Panc1 (cell line): ENCODE measurements at regions not wholly inside any gene's neighbourhood (a gene's known extent, or its start where the extent isn't known, plus 50 kb on each side); places are given as distances from the start of the nearest gene placed in this dataset.

Experiments
- ATAC-seq: fragments of 200-7000 bp; cut with Tn5 transposase; 2 replicates; pipeline ENCODE4 v1.9.1; 2020; ENCODE audit warnings: mild to moderate bottlenecking, moderate library complexity
- BruUV-seq: library from RNA; stranded (reverse); fragments of 400-500 nt; replicated peaks from 2 replicates; lab custom pipeline; 2021; lab: Mats Ljungman, UMichigan
- CTCF ChIA-PET: fragments of 300-600 bp; sonication (Branson Sonifier 250); formaldehyde crosslinking; loops from one replicate; lab custom pipeline; 2022; ENCODE audit warnings: antibody characterized with exemption; lab: Charles Lee
- POLR2A ChIA-PET: fragments of 300-600 bp; sonication (Branson Sonifier 250); formaldehyde crosslinking; loops from one replicate; lab custom pipeline; 2022; ENCODE audit warnings: antibody characterized with exemption; lab: Charles Lee
- DNase-seq: peaks from one replicate; pipeline ENCODE4 v3.0.0-alpha.2; 2010; ENCODE audit warnings: low read depth, low spot score
- H3K27ac ChIP-seq: 2 replicates; pipeline ENCODE4 v1.5.1; 2011; ENCODE audit warnings: mild to moderate bottlenecking, low read length, inconsistent platforms
- H3K27me3 ChIP-seq: fragments of 200-500 bp; sonication (Bioruptor generic); 2 replicates; pipeline ENCODE4 v1.6.0; 2014; ENCODE audit warnings: low read length, inconsistent platforms; ENCODE audit not compliant: control insufficient read depth, insufficient read depth
- H3K36me3 ChIP-seq: fragments of 200-500 bp; sonication (Bioruptor generic); 2 replicates; pipeline ENCODE4 v1.5.1; 2014; ENCODE audit warnings: inconsistent platforms, mild to moderate bottlenecking, low read length, moderate library complexity; ENCODE audit not compliant: control insufficient read depth, insufficient read depth
- H3K4me1 ChIP-seq: 2 replicates; pipeline ENCODE4 v1.5.1; 2011; ENCODE audit warnings: inconsistent platforms, mild to moderate bottlenecking, low read length, moderate library complexity; ENCODE audit not compliant: control insufficient read depth, insufficient read depth
- H3K4me3 ChIP-seq, 2 experiments: 2 replicates each; pipeline ENCODE4 v1.5.1; 2011 to 2012; ENCODE audit warnings: low read depth in 2 of 2, low read length in 2 of 2, mild to moderate bottlenecking in 2 of 2, inconsistent platforms in 1 of 2, moderate library complexity in 1 of 2
- H3K9me3 ChIP-seq: fragments of 200-500 bp; sonication (Bioruptor generic); 2 replicates; pipeline ENCODE4 v1.5.1; 2014; ENCODE audit warnings: low read depth, mild to moderate bottlenecking, inconsistent platforms, low read length, moderate library complexity; ENCODE audit not compliant: control insufficient read depth, insufficient read depth
- CTCF ChIP-seq: fragments of 450-650 bp; IDR thresholded peaks from 2 replicates; pipeline ENCODE4 v1.5.1; 2017; ENCODE audit warnings: mild to moderate bottlenecking
- POLR2AphosphoS5 ChIP-seq: IDR thresholded peaks from 2 replicates; pipeline ENCODE4 v1.6.1; 2012; ENCODE audit warnings: mild to moderate bottlenecking, low read depth, low read length, moderate library complexity
- REST ChIP-seq, 2 experiments: IDR thresholded peaks; 2 replicates each; pipeline ENCODE4 v1.6.1; 2011 to 2012; ENCODE audit warnings: low read depth in 2 of 2, control low read depth in 1 of 2, low read length in 1 of 2, mild to moderate bottlenecking in 1 of 2, moderate library complexity in 1 of 2; ENCODE audit not compliant: insufficient read depth in 1 of 2
- SIN3A ChIP-seq: IDR thresholded peaks from 2 replicates; pipeline ENCODE4 v1.6.1; 2012; ENCODE audit warnings: low read depth, mild to moderate bottlenecking, low read length, moderate library complexity, borderline replicate concordance; ENCODE audit not compliant: insufficient read depth
- TCF7L2 ChIP-seq: IDR thresholded peaks from 2 replicates; pipeline ENCODE4 v1.6.1; 2011; ENCODE audit warnings: mild to moderate bottlenecking, low read depth, low read length, inconsistent platforms
- in situ Hi-C: cut with HindIII; loops from 2 replicates; pipeline ENCODE4 v1.10.0; 2016; ENCODE audit warnings: low sequenced_read_pairs, low pct_unique_long_range_greater_than_20kb
- intact Hi-C: fragments of 100-400 bp; cut with micrococcal nuclease; formaldehyde crosslinking; loops from one replicate; pipeline ENCODE4 v1.10.0; 2022; ENCODE audit not compliant: unreplicated experiment

GRCh38 chr13:89255844-89256406 is 1584.8 kb downstream of the SLITRK5 start:
- ATAC-seq: no peak
- Histone ChIP-seq H3K27ac (no peak overlapping the region), H3K36me3 (no peaks in the 10 kb centered on the region), H3K4me3 (no peak overlapping the region), H3K27me3 (no peaks in the 10 kb centered on the region), H3K9me3 (no peaks in the 10 kb centered on the region), H3K4me1 (no peaks in the 10 kb centered on the region)
- BruUV-seq: no TSS peak
- no peak for DNase-seq
- TF ChIP-seq POLR2AphosphoS5 (no peak), SIN3A (no peak), CTCF (no peak), TCF7L2 (no peak), REST (IDR thresholded peaks at IDR 0.05; ENCODE audit: insufficient read depth in 1 of 2, low read depth in 2 of 2, low read length in 1 of 2) (no peak)
- intact Hi-C loops: no loop called here
- ChIA-PET CTCF (no interaction called here), POLR2A (no interaction called here)
- in situ Hi-C loops: no loop called here

- Histone ChIP-seq H3K27me3 (no peaks in the 10 kb centered on the region), H3K27ac (no peak overlapping the region), H3K4me1 (no peaks in the 10 kb centered on the region), H3K9me3 (no peaks in the 10 kb centered on the region), H3K36me3 (no peaks in the 10 kb centered on the region), H3K4me3 (no peak overlapping the region)
- no peak for TF ChIP-seq CTCF
- CTCF ChIA-PET: no interaction called here
- in situ Hi-C loops (no loop called here), intact Hi-C loops (no loop called here)
- BruUV-seq: no TSS peak
- DNase-seq: no peak
- no peak for ATAC-seq
- POLR2A ChIA-PET: no interaction called here
These were observed 1596.6 kb downstream of the SLITRK5 start for GRCh38 chr13:89267734-89268133.
